ENCODE measurements at regions not wholly inside any gene's neighbourhood (a gene's known extent, or its start where the extent isn't known, plus 50 kb on each side); places are given as distances from the start of the nearest gene placed in this dataset.

- no peaks in the 10 kb centered on the region for H3K27me3 ChIP-seq
- WGBS (ENCODE audit: low lambda C conversion rate, missing lambda C conversion rate): 67% methylated on average over 1 of the region's 1 CpG
- TF ChIP-seq CTCF (IDR thresholded peaks at IDR 0.05; ENCODE audit: poor library complexity): no peak
- TF ChIP-seq EZH2 (IDR thresholded peaks at IDR 0.05; ENCODE audit: borderline replicate concordance): no peak
- no peak for TF ChIP-seq EZH2phosphoT487 (IDR thresholded peaks at IDR 0.05; ENCODE audit: low read depth, severe bottlenecking, unreplicated experiment)
- H2AFZ ChIP-seq: no peak overlapping the region
- H4K20me1 ChIP-seq (ENCODE audit: insufficient read depth, poor library complexity, severe bottlenecking): no peaks in the 10 kb centered on the region
- no peaks in the 10 kb centered on the region for H3K79me2 ChIP-seq
- no peak overlapping the region for H3K4me2 ChIP-seq
- no peak overlapping the region for H3K27ac ChIP-seq
- no peaks in the 10 kb centered on the region for H3K9me2 ChIP-seq (replicated peaks; ENCODE audit: insufficient read depth)
- no peaks in the 10 kb centered on the region for H3K36me3 ChIP-seq (replicated peaks; ENCODE audit: insufficient read depth, low read depth)
- no peak overlapping the region for H3K4me3 ChIP-seq
- DNase-seq (ENCODE audit: low spot score): no peak
- H3K9me3 ChIP-seq (ENCODE audit: low read depth): no peaks in the 10 kb centered on the region
- H3K4me1 ChIP-seq (ENCODE audit: insufficient read depth): no peaks in the 10 kb centered on the region
Observed at GRCh38 chr4:115923152-115923551, 809.7 kb upstream of the NDST4 start.

- Histone ChIP-seq H3K36me3 (replicated peaks; ENCODE audit: insufficient read depth, low read depth) (no peaks in the 10 kb centered on the region), H3K9me2 (replicated peaks; ENCODE audit: insufficient read depth) (no peaks in the 10 kb centered on the region), H3K4me2 (no peak overlapping the region), H3K4me3 (no peak overlapping the region), H3K79me2 (no peaks in the 10 kb centered on the region), H3K27me3 (no peaks in the 10 kb centered on the region), H3K4me1 (ENCODE audit: insufficient read depth) (no peaks in the 10 kb centered on the region), H4K20me1 (ENCODE audit: insufficient read depth, poor library complexity, severe bottlenecking) (no peaks in the 10 kb centered on the region), H3K9me3 (ENCODE audit: low read depth) (no peaks in the 10 kb centered on the region), H2AFZ (no peak overlapping the region), H3K27ac (no peak overlapping the region)
- 95% methylated on average over 14 of the region's 18 CpGs for WGBS (ENCODE audit: low lambda C conversion rate, missing lambda C conversion rate)
- DNase-seq (ENCODE audit: low spot score): no peak
- TF ChIP-seq EZH2phosphoT487 (IDR thresholded peaks at IDR 0.05; ENCODE audit: low read depth, severe bottlenecking, unreplicated experiment): no peak
- TF ChIP-seq CTCF (IDR thresholded peaks at IDR 0.05; ENCODE audit: poor library complexity): no peak
- TF ChIP-seq EZH2 (IDR thresholded peaks at IDR 0.05; ENCODE audit: borderline replicate concordance): no peak
Observed at GRCh38 chr4:115920637-115921036, 807.2 kb upstream of the NDST4 start.

GRCh38 chr4:115918149-115918548 is 804.7 kb upstream of the NDST4 start:
- Histone ChIP-seq H3K36me3 (replicated peaks; ENCODE audit: insufficient read depth, low read depth) (no peaks in the 10 kb centered on the region), H2AFZ (no peak overlapping the region), H3K9me2 (replicated peaks; ENCODE audit: insufficient read depth) (no peaks in the 10 kb centered on the region), H3K4me1 (ENCODE audit: insufficient read depth) (no peaks in the 10 kb centered on the region), H3K9me3 (ENCODE audit: low read depth) (no peaks in the 10 kb centered on the region), H3K4me2 (no peak overlapping the region), H3K4me3 (no peak overlapping the region), H3K27ac (no peak overlapping the region), H3K27me3 (no peaks in the 10 kb centered on the region), H4K20me1 (ENCODE audit: insufficient read depth, poor library complexity, severe bottlenecking) (no peaks in the 10 kb centered on the region), H3K79me2 (no peaks in the 10 kb centered on the region)
- no peak for TF ChIP-seq EZH2phosphoT487 (IDR thresholded peaks at IDR 0.05; ENCODE audit: low read depth, severe bottlenecking, unreplicated experiment)
- no peak for TF ChIP-seq EZH2 (IDR thresholded peaks at IDR 0.05; ENCODE audit: borderline replicate concordance)
- DNase-seq (ENCODE audit: low spot score): no peak

GRCh38 chr4:115906428-115906827 is 793.0 kb upstream of the NDST4 start:
- no peaks in the 10 kb centered on the region for H3K27me3 ChIP-seq
- no peak overlapping the region for H3K4me3 ChIP-seq
- 68% methylated on average over 2 of the region's 2 CpGs for WGBS (ENCODE audit: low lambda C conversion rate, missing lambda C conversion rate)
- no peaks in the 10 kb centered on the region for H3K79me2 ChIP-seq
- no peak overlapping the region for H3K4me2 ChIP-seq
- no peaks in the 10 kb centered on the region for H3K4me1 ChIP-seq (ENCODE audit: insufficient read depth)
- no peaks in the 10 kb centered on the region for H4K20me1 ChIP-seq (ENCODE audit: insufficient read depth, poor library complexity, severe bottlenecking)
- no peak overlapping the region for H2AFZ ChIP-seq
- TF ChIP-seq CTCF (IDR thresholded peaks at IDR 0.05; ENCODE audit: poor library complexity) (no peak), EZH2 (IDR thresholded peaks at IDR 0.05; ENCODE audit: borderline replicate concordance) (no peak), EZH2phosphoT487 (IDR thresholded peaks at IDR 0.05; ENCODE audit: low read depth, severe bottlenecking, unreplicated experiment) (no peak)
- H3K36me3 ChIP-seq (replicated peaks; ENCODE audit: insufficient read depth, low read depth): no peaks in the 10 kb centered on the region
- no peaks in the 10 kb centered on the region for H3K9me3 ChIP-seq (ENCODE audit: low read depth)
- H3K27ac ChIP-seq: no peak overlapping the region
- no peak for DNase-seq (ENCODE audit: low spot score)
- H3K9me2 ChIP-seq (replicated peaks; ENCODE audit: insufficient read depth): no peaks in the 10 kb centered on the region

Measured in hepatocyte (in vitro differentiated cells).